H1 (cell line): ENCODE measurements at regions not wholly inside any gene's neighbourhood (a gene's known extent, or its start where the extent isn't known, plus 50 kb on each side); places are given as distances from the start of the nearest gene placed in this dataset.

Source experiments
- CTCF ChIA-PET: fragments of 300-600 bp; sonication (Branson Sonifier 250); formaldehyde crosslinking; loops from one replicate; lab custom pipeline; 2021; ENCODE audit not compliant: partially characterized antibody; lab: Charles Lee
- POLR2A ChIA-PET: fragments of 300-600 bp; sonication (Branson Sonifier 250); formaldehyde crosslinking; loops from one replicate; lab custom pipeline; 2021; ENCODE audit warnings: inconsistent platforms; ENCODE audit not compliant: partially characterized antibody; lab: Charles Lee
- DNase-seq, 2 experiments: peaks; one replicate each; pipeline versions ENCODE4 v3.0.0 to v3.0.0-alpha.2; 2010 to 2022; ENCODE audit warnings: low spot score in 2 of 2, low read depth in 1 of 2, mixed read lengths in 1 of 2
- FAIRE-seq: peaks from 2 replicates; lab custom pipeline; 2011; peaks lifted over from hg19 to GRCh38; lab: Jason Lieb, UNC
- H2AFZ ChIP-seq: 2 replicates; pipeline ENCODE4 v1.8.1; 2012; ENCODE audit warnings: low read length, inconsistent platforms
- H2AK5ac ChIP-seq: 2 replicates; pipeline ENCODE4 v1.6.1; 2013; ENCODE audit warnings: low read depth, low read length
- H2BK120ac ChIP-seq: replicated peaks from 2 replicates; pipeline ENCODE3; 2013; ENCODE audit warnings: low read depth, low read length, inconsistent platforms
- H2BK12ac ChIP-seq: 2 replicates; pipeline ENCODE4 v1.6.1; 2013; ENCODE audit warnings: low read depth, low read length
- H2BK15ac ChIP-seq: 2 replicates; pipeline ENCODE4 v1.6.1; 2013; ENCODE audit warnings: low read length
- H2BK20ac ChIP-seq: 2 replicates; pipeline ENCODE4 v1.6.1; 2013; ENCODE audit warnings: low read length
- H2BK5ac ChIP-seq: 2 replicates; pipeline ENCODE4 v1.6.1; 2013; ENCODE audit warnings: low read depth, low read length
- H3K14ac ChIP-seq: 2 replicates; pipeline ENCODE4 v1.6.1; 2013; ENCODE audit warnings: inconsistent platforms; ENCODE audit not compliant: insufficient read length
- H3K18ac ChIP-seq: 2 replicates; pipeline ENCODE4 v1.6.1; 2013; ENCODE audit warnings: low read length; ENCODE audit errors: extremely low read depth
- H3K23ac ChIP-seq: 2 replicates; pipeline ENCODE4 v1.6.1; 2013; ENCODE audit warnings: inconsistent platforms; ENCODE audit not compliant: insufficient read length
- H3K23me2 ChIP-seq: 2 replicates; pipeline ENCODE4 v1.6.1; 2013; ENCODE audit warnings: low read depth, low read length
- H3K27ac ChIP-seq: 2 replicates; pipeline ENCODE4 v1.6.1; 2011; ENCODE audit warnings: low read depth, low read length, inconsistent platforms
- H3K27me3 ChIP-seq, 4 experiments: replicated peaks in 1 of 4; 1 replicate in 1 of 4; 2 replicates in 3 of 4; pipeline versions ENCODE4 v1.6.1 to v1.8.1; 2011 to 2013; ENCODE audit warnings: low read length in 3 of 4, mild to moderate bottlenecking in 3 of 4, inconsistent platforms in 2 of 4, mixed read lengths in 2 of 4, moderate library complexity in 1 of 4; ENCODE audit not compliant: control insufficient read depth in 3 of 4, insufficient read depth in 3 of 4; ENCODE audit errors: extremely low read depth in 1 of 4
- H3K36me3 ChIP-seq, 4 experiments: 2 replicates each; pipeline versions ENCODE4 v1.6.1 to v1.8.1; 2011 to 2013; ENCODE audit warnings: mild to moderate bottlenecking in 4 of 4, low read length in 3 of 4, moderate library complexity in 2 of 4, control low read depth in 1 of 4, inconsistent platforms in 1 of 4; ENCODE audit not compliant: insufficient read depth in 4 of 4, control insufficient read depth in 2 of 4
- H3K4ac ChIP-seq: replicated peaks from 2 replicates; pipeline ENCODE3; 2013; ENCODE audit warnings: low read length, low read depth, mixed read lengths, inconsistent platforms; ENCODE audit not compliant: insufficient read length
- H3K4me1 ChIP-seq, 4 experiments: replicated peaks in 1 of 4; 1 replicate in 1 of 4; 2 replicates in 3 of 4; pipeline versions ENCODE4 v1.6.1 to v1.8.1; 2011 to 2013; ENCODE audit warnings: low read length in 3 of 4, inconsistent platforms in 2 of 4, mixed read lengths in 1 of 4; ENCODE audit not compliant: insufficient read depth in 4 of 4, control insufficient read depth in 3 of 4
- H3K4me2 ChIP-seq, 2 experiments: 2 replicates each; pipeline versions ENCODE4 v1.6.1 to v1.8.1; 2011 to 2013; ENCODE audit warnings: low read depth in 2 of 2, low read length in 2 of 2, control low read depth in 1 of 2, inconsistent platforms in 1 of 2, mild to moderate bottlenecking in 1 of 2; ENCODE audit not compliant: insufficient read depth in 1 of 2
- H3K4me3 ChIP-seq, 4 experiments: fragments of 200-600, 300-600 bp in 1 of 4; sonication (generic), shearing (Covaris generic), sonication (Bioruptor Twin) in 1 of 4; 2 replicates each; pipeline versions ENCODE4 v1.5.1 to v1.8.1; 2011 to 2016; ENCODE audit warnings: low read length in 4 of 4, low read depth in 3 of 4, control low read depth in 2 of 4, inconsistent platforms in 2 of 4, mild to moderate bottlenecking in 2 of 4, mixed read lengths in 1 of 4, moderate library complexity in 1 of 4; ENCODE audit not compliant: insufficient read depth in 2 of 4; ENCODE audit errors: extremely low read depth in 1 of 4
- H3K56ac ChIP-seq: replicated peaks from 2 replicates; pipeline ENCODE3; 2013; ENCODE audit warnings: low read depth, mild to moderate bottlenecking, mixed read lengths, low read length, inconsistent platforms; ENCODE audit not compliant: insufficient read length
- H3K79me1 ChIP-seq: 2 replicates; pipeline ENCODE4 v1.6.1; 2013; ENCODE audit warnings: low read depth, low read length, control low read depth
- H3K79me2 ChIP-seq, 2 experiments: 2 replicates each; pipeline versions ENCODE4 v1.6.1 to v1.8.1; 2012 to 2013; ENCODE audit warnings: low read length in 2 of 2, mild to moderate bottlenecking in 2 of 2, inconsistent platforms in 1 of 2; ENCODE audit not compliant: insufficient read depth in 2 of 2, control insufficient read depth in 1 of 2
- H3K9ac ChIP-seq, 4 experiments: replicated peaks in 1 of 4; 1 replicate in 1 of 4; 2 replicates in 3 of 4; pipeline versions ENCODE4 v1.6.1 to v1.8.1; 2011 to 2013; ENCODE audit warnings: low read depth in 3 of 4, low read length in 3 of 4, control low read depth in 2 of 4, mild to moderate bottlenecking in 2 of 4, moderate library complexity in 2 of 4, inconsistent platforms in 1 of 4; ENCODE audit errors: extremely low read depth in 1 of 4
- H3K9me3 ChIP-seq, 2 experiments: 2 replicates each; pipeline versions ENCODE4 v1.6.1 to v1.8.1; 2012 to 2013; ENCODE audit warnings: mild to moderate bottlenecking in 2 of 2, moderate library complexity in 2 of 2, control low read depth in 1 of 2, inconsistent platforms in 1 of 2, low read depth in 1 of 2, low read length in 1 of 2, mixed read lengths in 1 of 2; ENCODE audit not compliant: insufficient read depth in 2 of 2
- H4K20me1 ChIP-seq, 2 experiments: replicated peaks in 1 of 2; 2 replicates each; pipeline versions ENCODE3 to v1.8.1; 2011 to 2013; ENCODE audit warnings: inconsistent platforms in 2 of 2, low read length in 2 of 2, mild to moderate bottlenecking in 1 of 2; ENCODE audit not compliant: insufficient read depth in 2 of 2, control insufficient read depth in 1 of 2
- H4K5ac ChIP-seq: 2 replicates; pipeline ENCODE4 v1.6.1; 2013; ENCODE audit warnings: low read length, low read depth, mixed read lengths, inconsistent platforms; ENCODE audit not compliant: insufficient read length
- H4K8ac ChIP-seq: 2 replicates; pipeline ENCODE4 v1.8.0; 2013; ENCODE audit warnings: mild to moderate bottlenecking, moderate library complexity, low read length, inconsistent platforms; ENCODE audit not compliant: insufficient read depth; ENCODE audit errors: extremely low read depth
- H4K91ac ChIP-seq: replicated peaks from 2 replicates; pipeline ENCODE3; 2013; ENCODE audit warnings: low read length, mixed read lengths, inconsistent platforms; ENCODE audit not compliant: insufficient read length
- ATF2 ChIP-seq: IDR thresholded peaks from 2 replicates; pipeline ENCODE4 v1.6.1; 2012; ENCODE audit warnings: low read length, inconsistent platforms
- CEBPB ChIP-seq: IDR thresholded peaks from 2 replicates; pipeline ENCODE4 v1.6.1; 2012; ENCODE audit warnings: low read depth, low read length
- CTCF ChIP-seq, 3 experiments: IDR thresholded peaks; 1 replicate in 2 of 3; 2 replicates in 1 of 3; pipeline versions ENCODE4 v1.5.1 to v1.6.1; 2011; ENCODE audit warnings: low read length in 3 of 3, mild to moderate bottlenecking in 3 of 3, inconsistent platforms in 2 of 3, low read depth in 1 of 3, moderate library complexity in 1 of 3; ENCODE audit not compliant: insufficient read depth in 1 of 3; ENCODE audit errors: control extremely low read depth in 1 of 3
- KDM1A ChIP-seq: fragments of 200-600, 300-600 bp; sonication (generic); IDR thresholded peaks from 2 replicates; pipeline ENCODE4 v1.7.1; 2016; ENCODE audit warnings: mild to moderate bottlenecking, low read length, borderline replicate concordance
- POLR2AphosphoS5 ChIP-seq: IDR thresholded peaks from 2 replicates; pipeline ENCODE4 v1.6.1; 2011; ENCODE audit warnings: low read depth, low read length
- SP1 ChIP-seq: IDR thresholded peaks from 2 replicates; pipeline ENCODE4 v1.6.1; 2011; ENCODE audit warnings: low read depth, low read length
- SP4 ChIP-seq: IDR thresholded peaks from 2 replicates; pipeline ENCODE4 v1.6.1; 2012; ENCODE audit warnings: low read length, inconsistent platforms
- SRF ChIP-seq: IDR thresholded peaks from 2 replicates; pipeline ENCODE4 v1.6.1; 2011; ENCODE audit warnings: mild to moderate bottlenecking, low read depth, low read length, moderate library complexity
- TBP ChIP-seq: IDR thresholded peaks from 2 replicates; pipeline ENCODE4 v1.6.1; 2011; ENCODE audit warnings: low read depth, low read length, improper control_type of control experiment
- TEAD4 ChIP-seq: IDR thresholded peaks from 2 replicates; pipeline ENCODE4 v1.6.1; 2012; ENCODE audit warnings: low read depth, low read length, inconsistent platforms, mixed read lengths
- USF2 ChIP-seq: IDR thresholded peaks from 2 replicates; pipeline ENCODE4 v1.6.1; 2011; ENCODE audit warnings: low read length, improper control_type of control experiment
- WGBS, 2 experiments: shearing (Covaris generic) in 1 of 2; methylation state at CpG; one replicate each; pipeline versions ENCODE4 v1.1.6 to v1.1.7; 2013 to 2015; ENCODE audit warnings: low lambda C conversion rate in 2 of 2, mixed read lengths in 2 of 2, inconsistent platforms in 1 of 2, low coverage in 1 of 2, missing lambda C conversion rate in 1 of 2; ENCODE audit not compliant: insufficient replicate concordance in 2 of 2, insufficient coverage in 1 of 2, insufficient read length in 1 of 2; ENCODE audit errors: extremely low coverage in 1 of 2, missing lambda C conversion rate in 1 of 2; 5-methylcytosine and 5-hydroxymethylcytosine counted together

- no peak overlapping the region for H2BK20ac ChIP-seq
- no peak overlapping the region for H2BK5ac ChIP-seq
- no peak overlapping the region for H2BK15ac ChIP-seq
- H3K23ac ChIP-seq = no peak overlapping the region
- H3K27ac ChIP-seq = no peak overlapping the region
- H2AFZ ChIP-seq = no peak overlapping the region
- no peak overlapping the region for H4K91ac ChIP-seq
- no peak overlapping the region for H3K14ac ChIP-seq
- no peak overlapping the region for H4K8ac ChIP-seq
- no peak overlapping the region for H3K4me2 ChIP-seq
- no peak for FAIRE-seq
- CTCF ChIA-PET = no interaction called here
- no peaks in the 10 kb centered on the region for H4K20me1 ChIP-seq
- H3K4me1 ChIP-seq = no peaks in the 10 kb centered on the region
- no peaks in the 10 kb centered on the region for H3K36me3 ChIP-seq
- WGBS, 2 experiments = 89% methylated on average over 10 of the region's 10 CpGs; no CpG with 5 or more reads in 1 of the 2 experiments
- H3K79me1 ChIP-seq = no peaks in the 10 kb centered on the region
- POLR2A ChIA-PET = no interaction called here
- no peaks in the 10 kb centered on the region for H3K27me3 ChIP-seq
- H3K4ac ChIP-seq = no peak overlapping the region
- H4K5ac ChIP-seq = no peak overlapping the region
- no peak overlapping the region for H3K4me3 ChIP-seq
- H2BK120ac ChIP-seq = no peak overlapping the region
- H3K79me2 ChIP-seq = no peaks in the 10 kb centered on the region
- H3K18ac ChIP-seq = no peak overlapping the region
- H3K56ac ChIP-seq = no peak overlapping the region
- no peak overlapping the region for H2AK5ac ChIP-seq
- H3K9me3 ChIP-seq = peaks cover 9 to 43% of the 10 kb centered on the region in 2 experiments; a peak in 3 of 4 replicates
- H2BK12ac ChIP-seq = no peak overlapping the region
- H3K23me2 ChIP-seq = no peaks in the 10 kb centered on the region; the same call in 1 of the 2 replicates
- H3K9ac ChIP-seq = no peak overlapping the region
- DNase-seq = no peak
- no peak for TF ChIP-seq CTCF (IDR thresholded peaks at IDR 0.05; ENCODE audit: control extremely low read depth in 1 of 3, insufficient read depth in 1 of 3, low read depth in 1 of 3, low read length in 3 of 3)
- TF ChIP-seq SP4 = no peak
- no peak for TF ChIP-seq SRF
- no peak for TF ChIP-seq ATF2
- no peak for TF ChIP-seq TBP
- no peak for TF ChIP-seq CEBPB
- TF ChIP-seq TEAD4 = no peak
- no peak for TF ChIP-seq POLR2AphosphoS5
- TF ChIP-seq KDM1A = no peak
- no peak for TF ChIP-seq USF2
- no peak for TF ChIP-seq SP1
These were observed 354.2 kb upstream of the DPP6 start for GRCh38 chr7:153698046-153698445.
